ENCODE measurements at regions not wholly inside any gene's neighbourhood (a gene's known extent, or its start where the extent isn't known, plus 50 kb on each side); places are given as distances from the start of the nearest gene placed in this dataset.

GRCh38 chrX:128848374-128848773 lies 674.9 kb downstream of the SMARCA1 start:
- Histone ChIP-seq H3K9me2 (replicated peaks; ENCODE audit: low read length) (no peaks in the 10 kb centered on the region), H3K79me2 (ENCODE audit: low read length) (no peaks in the 10 kb centered on the region), H3K27me3 (ENCODE audit: low read length) (no peaks in the 10 kb centered on the region), H3K9ac (ENCODE audit: low read length) (no peak overlapping the region), H3K36me3 (ENCODE audit: low read depth, low read length) (no peaks in the 10 kb centered on the region), H2AFZ (ENCODE audit: low read length) (no peak overlapping the region), H3F3A (ENCODE audit: low read length, unreplicated experiment) (no peaks in the 10 kb centered on the region), H3K4me3 (ENCODE audit: low read length) (no peak overlapping the region), H3K9me3 (ENCODE audit: low read length) (no peaks in the 10 kb centered on the region), H3K4me2 (ENCODE audit: low read length) (no peak overlapping the region), H3K4me1 (ENCODE audit: insufficient read depth, low read length) (no peaks in the 10 kb centered on the region), H4K20me1 (ENCODE audit: low read length) (no peaks in the 10 kb centered on the region), H3K27ac (ENCODE audit: low read length) (no peak overlapping the region)
- TF ChIP-seq EZH2 (IDR thresholded peaks at IDR 0.05; ENCODE audit: low read length, unreplicated experiment) (no peak), EZH2phosphoT487 (IDR thresholded peaks at IDR 0.05; ENCODE audit: borderline replicate concordance, low read length) (no peak), CTCF (conservative IDR thresholded peaks at IDR 0.05; ENCODE audit: low read depth, low read length) (no peak)
- DNase-seq, result no peak
- ATAC-seq, result no peak
- ChIA-PET POLR2A (ENCODE audit: unreplicated experiment) (no interaction called here), CTCF (no interaction called here)
- intact Hi-C loops (cut with micrococcal nuclease), result no loop called here
- BruUV-seq (replicated peaks), result no TSS peak

DNA sequence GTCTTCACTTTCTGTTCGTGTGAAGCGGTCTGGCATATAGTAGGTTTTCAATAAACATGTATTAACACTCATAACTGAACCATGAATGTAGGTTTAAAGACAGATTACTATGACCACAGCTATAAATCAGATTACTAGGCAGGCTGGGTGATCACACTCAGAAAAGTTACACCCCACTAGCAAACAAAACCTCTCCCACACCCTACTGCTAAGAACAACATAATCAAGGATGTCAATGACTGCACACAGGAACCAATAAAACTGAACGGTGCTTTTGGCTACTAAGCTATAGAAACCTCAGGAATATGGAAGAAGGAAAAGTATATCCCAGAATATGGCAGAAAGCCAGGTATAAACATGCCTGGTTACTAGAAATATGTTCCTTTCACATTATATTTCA lies 676.9 kb downstream of the SMARCA1 start:
- BruUV-seq (replicated peaks), result no TSS peak
- intact Hi-C loops (cut with micrococcal nuclease), result no loop called here
- no peak overlapping the region for H3K27ac ChIP-seq (ENCODE audit: low read length)

DNA sequence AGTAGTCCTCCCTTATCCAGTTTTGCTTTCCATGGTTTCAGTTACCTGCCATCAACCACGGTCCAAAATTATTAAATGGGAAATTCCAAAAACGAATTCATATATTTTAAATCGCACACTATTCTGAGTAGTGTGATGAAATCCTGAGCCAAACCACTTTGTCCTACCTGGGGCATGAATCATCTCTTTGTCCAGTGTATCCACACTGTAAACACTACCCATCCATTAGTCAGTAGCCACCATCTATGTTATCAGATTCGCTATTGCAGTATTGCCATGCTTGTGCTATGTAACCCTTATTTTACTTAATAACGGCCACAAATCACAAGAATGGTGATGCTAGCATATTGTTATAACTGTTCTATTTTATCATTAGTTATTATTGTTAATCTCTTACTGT lies 704.6 kb downstream of the SMARCA1 start:
- TF ChIP-seq EZH2 (IDR thresholded peaks at IDR 0.05; ENCODE audit: low read length, unreplicated experiment), result no peak
- TF ChIP-seq EZH2phosphoT487 (IDR thresholded peaks at IDR 0.05; ENCODE audit: borderline replicate concordance, low read length), result no peak
- TF ChIP-seq CTCF (conservative IDR thresholded peaks at IDR 0.05; ENCODE audit: low read depth, low read length), result no peak

More for the DNA sequence above, 676.9 kb downstream of the SMARCA1 start:
- Histone ChIP-seq H3K27me3 (ENCODE audit: low read length) (no peaks in the 10 kb centered on the region), H4K20me1 (ENCODE audit: low read length) (no peaks in the 10 kb centered on the region), H3K36me3 (ENCODE audit: low read depth, low read length) (no peaks in the 10 kb centered on the region), H3K9me3 (ENCODE audit: low read length) (no peaks in the 10 kb centered on the region), H3K4me3 (ENCODE audit: low read length) (no peak overlapping the region), H3K4me2 (ENCODE audit: low read length) (no peak overlapping the region), H3K9ac (ENCODE audit: low read length) (no peak overlapping the region), H3K4me1 (ENCODE audit: insufficient read depth, low read length) (no peaks in the 10 kb centered on the region), H3K9me2 (replicated peaks; ENCODE audit: low read length) (no peaks in the 10 kb centered on the region), H2AFZ (ENCODE audit: low read length) (no peak overlapping the region), H3F3A (ENCODE audit: low read length, unreplicated experiment) (no peaks in the 10 kb centered on the region), H3K79me2 (ENCODE audit: low read length) (no peaks in the 10 kb centered on the region)
- DNase-seq (no peak), ATAC-seq (no peak)
- CTCF ChIA-PET, result no interaction called here
- TF ChIP-seq EZH2phosphoT487 (IDR thresholded peaks at IDR 0.05; ENCODE audit: borderline replicate concordance, low read length), result no peak
- no peak for TF ChIP-seq EZH2 (IDR thresholded peaks at IDR 0.05; ENCODE audit: low read length, unreplicated experiment)
- TF ChIP-seq CTCF (conservative IDR thresholded peaks at IDR 0.05; ENCODE audit: low read depth, low read length), result no peak
- POLR2A ChIA-PET (ENCODE audit: unreplicated experiment), result no interaction called here

More for the DNA sequence above, 704.6 kb downstream of the SMARCA1 start:
- ChIA-PET CTCF (no interaction called here), POLR2A (ENCODE audit: unreplicated experiment) (no interaction called here)
- Histone ChIP-seq H3K27me3 (ENCODE audit: low read length) (no peaks in the 10 kb centered on the region), H3K9me3 (ENCODE audit: low read length) (no peaks in the 10 kb centered on the region), H3K4me1 (ENCODE audit: insufficient read depth, low read length) (no peaks in the 10 kb centered on the region), H3K27ac (ENCODE audit: low read length) (no peak overlapping the region), H3K4me3 (ENCODE audit: low read length) (no peak overlapping the region), H3K9ac (ENCODE audit: low read length) (no peak overlapping the region), H2AFZ (ENCODE audit: low read length) (no peak overlapping the region), H4K20me1 (ENCODE audit: low read length) (no peaks in the 10 kb centered on the region), H3K36me3 (ENCODE audit: low read depth, low read length) (no peaks in the 10 kb centered on the region), H3K9me2 (replicated peaks; ENCODE audit: low read length) (no peaks in the 10 kb centered on the region), H3F3A (ENCODE audit: low read length, unreplicated experiment) (no peaks in the 10 kb centered on the region), H3K79me2 (ENCODE audit: low read length) (no peaks in the 10 kb centered on the region), H3K4me2 (ENCODE audit: low read length) (no peak overlapping the region)
- ATAC-seq (no peak), DNase-seq (peak; percentile 42)
- intact Hi-C loops (cut with micrococcal nuclease), result no loop called here
- BruUV-seq (replicated peaks), result no TSS peak
